H1 (cell line): ENCODE measurements at regions not wholly inside any gene's neighbourhood (a gene's known extent, or its start where the extent isn't known, plus 50 kb on each side); places are given as distances from the start of the nearest gene placed in this dataset.

ENCODE experiments used
- CTCF ChIA-PET: fragments of 300-600 bp; sonication (Branson Sonifier 250); formaldehyde crosslinking; loops from one replicate; lab custom pipeline; 2021; ENCODE audit not compliant: partially characterized antibody; lab: Charles Lee
- POLR2A ChIA-PET: fragments of 300-600 bp; sonication (Branson Sonifier 250); formaldehyde crosslinking; loops from one replicate; lab custom pipeline; 2021; ENCODE audit warnings: inconsistent platforms; ENCODE audit not compliant: partially characterized antibody; lab: Charles Lee
- DNase-seq, 2 experiments: peaks; one replicate each; pipeline versions ENCODE4 v3.0.0 to v3.0.0-alpha.2; 2010 to 2022; ENCODE audit warnings: low spot score in 2 of 2, low read depth in 1 of 2, mixed read lengths in 1 of 2
- FAIRE-seq: peaks from 2 replicates; lab custom pipeline; 2011; peaks lifted over from hg19 to GRCh38; lab: Jason Lieb, UNC
- H2AFZ ChIP-seq: 2 replicates; pipeline ENCODE4 v1.8.1; 2012; ENCODE audit warnings: low read length, inconsistent platforms
- H2AK5ac ChIP-seq: 2 replicates; pipeline ENCODE4 v1.6.1; 2013; ENCODE audit warnings: low read depth, low read length
- H2BK120ac ChIP-seq: replicated peaks from 2 replicates; pipeline ENCODE3; 2013; ENCODE audit warnings: low read depth, low read length, inconsistent platforms
- H2BK12ac ChIP-seq: 2 replicates; pipeline ENCODE4 v1.6.1; 2013; ENCODE audit warnings: low read depth, low read length
- H2BK15ac ChIP-seq: 2 replicates; pipeline ENCODE4 v1.6.1; 2013; ENCODE audit warnings: low read length
- H2BK20ac ChIP-seq: 2 replicates; pipeline ENCODE4 v1.6.1; 2013; ENCODE audit warnings: low read length
- H2BK5ac ChIP-seq: 2 replicates; pipeline ENCODE4 v1.6.1; 2013; ENCODE audit warnings: low read depth, low read length
- H3K14ac ChIP-seq: 2 replicates; pipeline ENCODE4 v1.6.1; 2013; ENCODE audit warnings: inconsistent platforms; ENCODE audit not compliant: insufficient read length
- H3K18ac ChIP-seq: 2 replicates; pipeline ENCODE4 v1.6.1; 2013; ENCODE audit warnings: low read length; ENCODE audit errors: extremely low read depth
- H3K23ac ChIP-seq: 2 replicates; pipeline ENCODE4 v1.6.1; 2013; ENCODE audit warnings: inconsistent platforms; ENCODE audit not compliant: insufficient read length
- H3K23me2 ChIP-seq: 2 replicates; pipeline ENCODE4 v1.6.1; 2013; ENCODE audit warnings: low read depth, low read length
- H3K27ac ChIP-seq: 2 replicates; pipeline ENCODE4 v1.6.1; 2011; ENCODE audit warnings: low read depth, low read length, inconsistent platforms
- H3K27me3 ChIP-seq, 4 experiments: replicated peaks in 1 of 4; 1 replicate in 1 of 4; 2 replicates in 3 of 4; pipeline versions ENCODE4 v1.6.1 to v1.8.1; 2011 to 2013; ENCODE audit warnings: low read length in 3 of 4, mild to moderate bottlenecking in 3 of 4, inconsistent platforms in 2 of 4, mixed read lengths in 2 of 4, moderate library complexity in 1 of 4; ENCODE audit not compliant: control insufficient read depth in 3 of 4, insufficient read depth in 3 of 4; ENCODE audit errors: extremely low read depth in 1 of 4
- H3K36me3 ChIP-seq, 4 experiments: 2 replicates each; pipeline versions ENCODE4 v1.6.1 to v1.8.1; 2011 to 2013; ENCODE audit warnings: mild to moderate bottlenecking in 4 of 4, low read length in 3 of 4, moderate library complexity in 2 of 4, control low read depth in 1 of 4, inconsistent platforms in 1 of 4; ENCODE audit not compliant: insufficient read depth in 4 of 4, control insufficient read depth in 2 of 4
- H3K4ac ChIP-seq: replicated peaks from 2 replicates; pipeline ENCODE3; 2013; ENCODE audit warnings: low read length, low read depth, mixed read lengths, inconsistent platforms; ENCODE audit not compliant: insufficient read length
- H3K4me1 ChIP-seq, 4 experiments: replicated peaks in 1 of 4; 1 replicate in 1 of 4; 2 replicates in 3 of 4; pipeline versions ENCODE4 v1.6.1 to v1.8.1; 2011 to 2013; ENCODE audit warnings: low read length in 3 of 4, inconsistent platforms in 2 of 4, mixed read lengths in 1 of 4; ENCODE audit not compliant: insufficient read depth in 4 of 4, control insufficient read depth in 3 of 4
- H3K4me2 ChIP-seq, 2 experiments: 2 replicates each; pipeline versions ENCODE4 v1.6.1 to v1.8.1; 2011 to 2013; ENCODE audit warnings: low read depth in 2 of 2, low read length in 2 of 2, control low read depth in 1 of 2, inconsistent platforms in 1 of 2, mild to moderate bottlenecking in 1 of 2; ENCODE audit not compliant: insufficient read depth in 1 of 2
- H3K4me3 ChIP-seq, 4 experiments: fragments of 200-600, 300-600 bp in 1 of 4; sonication (generic), shearing (Covaris generic), sonication (Bioruptor Twin) in 1 of 4; 2 replicates each; pipeline versions ENCODE4 v1.5.1 to v1.8.1; 2011 to 2016; ENCODE audit warnings: low read length in 4 of 4, low read depth in 3 of 4, control low read depth in 2 of 4, inconsistent platforms in 2 of 4, mild to moderate bottlenecking in 2 of 4, mixed read lengths in 1 of 4, moderate library complexity in 1 of 4; ENCODE audit not compliant: insufficient read depth in 2 of 4; ENCODE audit errors: extremely low read depth in 1 of 4
- H3K56ac ChIP-seq: replicated peaks from 2 replicates; pipeline ENCODE3; 2013; ENCODE audit warnings: low read depth, mild to moderate bottlenecking, mixed read lengths, low read length, inconsistent platforms; ENCODE audit not compliant: insufficient read length
- H3K79me1 ChIP-seq: 2 replicates; pipeline ENCODE4 v1.6.1; 2013; ENCODE audit warnings: low read depth, low read length, control low read depth
- H3K79me2 ChIP-seq, 2 experiments: 2 replicates each; pipeline versions ENCODE4 v1.6.1 to v1.8.1; 2012 to 2013; ENCODE audit warnings: low read length in 2 of 2, mild to moderate bottlenecking in 2 of 2, inconsistent platforms in 1 of 2; ENCODE audit not compliant: insufficient read depth in 2 of 2, control insufficient read depth in 1 of 2
- H3K9ac ChIP-seq, 4 experiments: replicated peaks in 1 of 4; 1 replicate in 1 of 4; 2 replicates in 3 of 4; pipeline versions ENCODE4 v1.6.1 to v1.8.1; 2011 to 2013; ENCODE audit warnings: low read depth in 3 of 4, low read length in 3 of 4, control low read depth in 2 of 4, mild to moderate bottlenecking in 2 of 4, moderate library complexity in 2 of 4, inconsistent platforms in 1 of 4; ENCODE audit errors: extremely low read depth in 1 of 4
- H3K9me3 ChIP-seq, 2 experiments: 2 replicates each; pipeline versions ENCODE4 v1.6.1 to v1.8.1; 2012 to 2013; ENCODE audit warnings: mild to moderate bottlenecking in 2 of 2, moderate library complexity in 2 of 2, control low read depth in 1 of 2, inconsistent platforms in 1 of 2, low read depth in 1 of 2, low read length in 1 of 2, mixed read lengths in 1 of 2; ENCODE audit not compliant: insufficient read depth in 2 of 2
- H4K20me1 ChIP-seq, 2 experiments: replicated peaks in 1 of 2; 2 replicates each; pipeline versions ENCODE3 to v1.8.1; 2011 to 2013; ENCODE audit warnings: inconsistent platforms in 2 of 2, low read length in 2 of 2, mild to moderate bottlenecking in 1 of 2; ENCODE audit not compliant: insufficient read depth in 2 of 2, control insufficient read depth in 1 of 2
- H4K5ac ChIP-seq: 2 replicates; pipeline ENCODE4 v1.6.1; 2013; ENCODE audit warnings: low read length, low read depth, mixed read lengths, inconsistent platforms; ENCODE audit not compliant: insufficient read length
- H4K8ac ChIP-seq: 2 replicates; pipeline ENCODE4 v1.8.0; 2013; ENCODE audit warnings: mild to moderate bottlenecking, moderate library complexity, low read length, inconsistent platforms; ENCODE audit not compliant: insufficient read depth; ENCODE audit errors: extremely low read depth
- H4K91ac ChIP-seq: replicated peaks from 2 replicates; pipeline ENCODE3; 2013; ENCODE audit warnings: low read length, mixed read lengths, inconsistent platforms; ENCODE audit not compliant: insufficient read length
- ASH2L ChIP-seq: fragments of 200-600, 300-600 bp; sonication (generic); IDR thresholded peaks from one replicate; pipeline ENCODE4 v1.7.1; 2017; ENCODE audit warnings: low read length
- POLR2AphosphoS5 ChIP-seq: IDR thresholded peaks from 2 replicates; pipeline ENCODE4 v1.6.1; 2011; ENCODE audit warnings: low read depth, low read length
- SIX5 ChIP-seq: IDR thresholded peaks from 2 replicates; pipeline ENCODE4 v1.6.1; 2011; ENCODE audit warnings: mild to moderate bottlenecking, low read depth, low read length
- TAF1 ChIP-seq: IDR thresholded peaks from 2 replicates; pipeline ENCODE4 v1.6.1; 2011; ENCODE audit warnings: mild to moderate bottlenecking, low read depth, low read length

GRCh38 chr15:60101416-60101815, 97.3 kb downstream of the FOXB1 start (continued):
- TF ChIP-seq SIX5 = no peak
- no peak for TF ChIP-seq POLR2AphosphoS5

DNA sequence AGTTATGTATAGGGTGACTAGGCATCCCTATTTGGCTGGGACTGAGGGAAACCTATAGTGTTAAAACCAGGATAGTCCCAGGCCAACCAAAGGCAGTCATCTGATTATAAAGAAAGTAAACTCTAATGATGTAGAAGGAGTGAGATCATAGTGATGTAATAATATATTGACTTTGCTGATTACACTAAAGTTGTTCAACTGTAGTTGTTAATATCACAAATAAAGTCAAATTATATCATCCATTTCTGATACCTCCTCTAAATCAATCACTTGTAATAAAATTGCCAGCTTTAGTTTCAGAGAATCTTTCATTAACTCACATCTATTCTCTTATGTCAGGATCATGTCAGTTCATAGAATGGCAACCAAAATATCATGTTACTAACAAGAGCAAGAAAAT, 98.6 kb downstream of the FOXB1 start:
- H3K4me2 ChIP-seq = no peak overlapping the region
- no peak overlapping the region for H2BK5ac ChIP-seq
- DNase-seq = no peak
- H3K27ac ChIP-seq = no peak overlapping the region
- H2BK120ac ChIP-seq = no peak overlapping the region
- H3K4me3 ChIP-seq = no peak overlapping the region
- H2AK5ac ChIP-seq = no peak overlapping the region
- no peak overlapping the region for H2BK12ac ChIP-seq
- H3K4me1 ChIP-seq = no peaks in the 10 kb centered on the region; a peak in 1 of 7 replicates
- no peaks in the 10 kb centered on the region for H3K79me2 ChIP-seq
- H3K9ac ChIP-seq = no peak overlapping the region
- no peak for FAIRE-seq
- H4K5ac ChIP-seq = no peak overlapping the region
- H4K91ac ChIP-seq = no peak overlapping the region
- H3K23me2 ChIP-seq = no peaks in the 10 kb centered on the region
- no peak overlapping the region for H3K4ac ChIP-seq
- no peak overlapping the region for H2BK15ac ChIP-seq
- H3K9me3 ChIP-seq = peaks cover 0 to 6% of the 10 kb centered on the region in 2 experiments; a peak in 1 of 4 replicates
- H3K14ac ChIP-seq = no peak overlapping the region
- no peak overlapping the region for H4K8ac ChIP-seq
- no peak overlapping the region for H2AFZ ChIP-seq
- POLR2A ChIA-PET = no interaction called here
- no peak overlapping the region for H3K18ac ChIP-seq
- no peaks in the 10 kb centered on the region for H3K27me3 ChIP-seq
- H3K79me1 ChIP-seq = no peaks in the 10 kb centered on the region
- no peaks in the 10 kb centered on the region for H3K36me3 ChIP-seq
- CTCF ChIA-PET = interaction anchor here (0.8 kb wide), 1 partner anchor 12 kb away, joined by 3 read pairs; no protein-coding TSS in a partner anchor
- H3K56ac ChIP-seq = no peak overlapping the region
- H2BK20ac ChIP-seq = no peak overlapping the region
- no peak overlapping the region for H3K23ac ChIP-seq
- no peaks in the 10 kb centered on the region for H4K20me1 ChIP-seq
- no peak for TF ChIP-seq TAF1
- no peak for TF ChIP-seq ASH2L
